K562 (cell line): ENCODE measurements at regions not wholly inside any gene's neighbourhood (a gene's known extent, or its start where the extent isn't known, plus 50 kb on each side); places are given as distances from the start of the nearest gene placed in this dataset.

Experiments used
- CBX3 ChIP-seq, 2 experiments: IDR thresholded peaks; 1 replicate in 1 of 2; 2 replicates in 1 of 2; pipeline ENCODE4 v1.6.1; 2012; ENCODE audit warnings: inconsistent platforms in 2 of 2, low read length in 2 of 2, borderline replicate concordance in 1 of 2, control low read depth in 1 of 2
- CHD4 ChIP-seq: fragments of 200-600 bp; sonication (generic); IDR thresholded peaks from 3 replicates; pipeline ENCODE4 v1.6.1; 2012; ENCODE audit warnings: low read depth, mild to moderate bottlenecking, mixed read lengths, low read length, inconsistent platforms; ENCODE audit not compliant: insufficient read depth, insufficient replicate concordance, poor library complexity, severe bottlenecking
- COPS2 ChIP-seq: fragments of 450-650 bp; conservative IDR thresholded peaks from 2 replicates; pipeline ENCODE4 v1.6.1; 2016; ENCODE audit warnings: mild to moderate bottlenecking, moderate library complexity
- EP400 ChIP-seq: fragments of 450-650 bp; IDR thresholded peaks from 2 replicates; pipeline ENCODE4 v1.6.1; 2017; ENCODE audit warnings: antibody characterized with exemption, mild to moderate bottlenecking, moderate library complexity
- HMGN3 ChIP-seq: IDR thresholded peaks from 2 replicates; pipeline ENCODE4 v1.6.1; 2011; ENCODE audit warnings: borderline replicate concordance, low read depth, mild to moderate bottlenecking, mixed read lengths, low read length; ENCODE audit not compliant: insufficient read length; ENCODE audit errors: extremely low read depth
- NRF1 ChIP-seq, 2 experiments: fragments of 450-650 bp; IDR thresholded peaks in 1 of 2; conservative IDR thresholded peaks in 1 of 2; 2 replicates each; pipeline ENCODE4 v1.6.1; 2014; ENCODE audit warnings: mild to moderate bottlenecking in 2 of 2
- POLR2H ChIP-seq: IDR thresholded peaks from 2 replicates; pipeline ENCODE4 v1.6.1; 2016; ENCODE audit warnings: missing genetic modification characterization, low read depth, mild to moderate bottlenecking, control low read depth, missing compliant biosample characterization, moderate library complexity
- PRPF4 ChIP-seq: fragments of 200-400 bp; formaldehyde crosslinking; IDR thresholded peaks from one replicate; pipeline ENCODE4 v1.6.1; 2017; ENCODE audit warnings: low read length, low read depth, mild to moderate bottlenecking; ENCODE audit not compliant: insufficient read depth, poor library complexity, severe bottlenecking
- RBM25 ChIP-seq: fragments of 200-400 bp; formaldehyde crosslinking; IDR thresholded peaks from 2 replicates; pipeline ENCODE4 v1.6.1; 2018; ENCODE audit warnings: low read length, low read depth, moderate library complexity; ENCODE audit not compliant: severe bottlenecking
- TSC22D4 ChIP-seq: fragments of 450-650 bp; IDR thresholded peaks from 2 replicates; pipeline ENCODE4 v1.6.1; 2016; ENCODE audit warnings: missing genetic modification characterization, missing biosample characterization, control low read depth
- ZNF75A ChIP-seq: fragments of 450-650 bp; formaldehyde crosslinking; IDR thresholded peaks from 2 replicates; pipeline ENCODE4 v1.4.0; 2020; ENCODE audit warnings: mild to moderate bottlenecking
- TF ChIP-seq, protein P1 (sequence below): fragments of 250-450 bp; sonication (Bioruptor Pico); IDR thresholded peaks from 2 replicates; pipeline ENCODE4 v1.8.0; 2022; ENCODE audit warnings: inconsistent platforms
- TF ChIP-seq, protein P2 (sequence below): fragments of 250-450 bp; sonication (Bioruptor Pico); IDR thresholded peaks from 2 replicates; pipeline ENCODE4 v1.4.0; 2020
- TF ChIP-seq, protein P3 (sequence below): fragments of 450-650 bp; IDR thresholded peaks from 2 replicates; pipeline ENCODE4 v1.6.1; 2016; ENCODE audit warnings: missing biosample characterization, missing genetic modification characterization
- TF ChIP-seq, protein P4 (sequence below), 2 experiments: fragments of 450-650 bp in 1 of 2; sonication (generic) in 1 of 2; formaldehyde crosslinking in 1 of 2; IDR thresholded peaks; 2 replicates each; pipeline versions ENCODE4 v1.7.1 to v1.9.0; 2016 to 2022; ENCODE audit warnings: inconsistent platforms in 1 of 2, mild to moderate bottlenecking in 1 of 2, missing genetic modification reagents in 1 of 2

DNA sequence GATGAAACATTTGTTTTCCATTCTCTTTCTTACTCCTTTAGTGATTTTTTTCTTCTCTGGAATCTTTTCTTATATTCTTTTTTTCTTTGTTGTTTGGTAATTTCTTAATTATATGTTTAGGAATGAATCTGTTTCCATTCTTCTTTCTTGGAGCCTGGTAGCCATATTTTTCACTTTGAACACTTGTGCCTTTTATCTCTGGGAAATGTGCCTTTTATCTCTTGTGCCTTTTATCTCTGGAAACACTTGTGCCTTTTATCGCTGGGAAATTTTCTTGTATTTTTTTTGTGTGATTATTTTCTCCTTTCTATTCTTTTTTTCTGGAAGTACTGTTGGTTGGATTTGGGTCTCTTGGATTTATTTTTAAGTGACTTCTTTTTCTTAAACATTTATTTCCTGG lies 118.2 kb downstream of the LEPR start (continued):
- TF ChIP-seq NRF1 (conservative IDR thresholded peaks at IDR 0.05 in 1 of 2, IDR thresholded peaks at IDR 0.05 in 1 of 2) (no peak), PRPF4 (no peak), HMGN3 (no peak), TSC22D4 (tag) (no peak), ZNF75A (no peak), EP400 (peak; percentile 72), CBX3 (IDR thresholded peaks at IDR 0.05; ENCODE audit: borderline replicate concordance in 1 of 2, low read length in 2 of 2) (no peak), RBM25 (no peak), CHD4 (no peak), POLR2H (tag) (peak; percentile 56; the same call in 1 of the 2 replicates), COPS2 (no peak)
- TF ChIP-seq, protein P1, sequence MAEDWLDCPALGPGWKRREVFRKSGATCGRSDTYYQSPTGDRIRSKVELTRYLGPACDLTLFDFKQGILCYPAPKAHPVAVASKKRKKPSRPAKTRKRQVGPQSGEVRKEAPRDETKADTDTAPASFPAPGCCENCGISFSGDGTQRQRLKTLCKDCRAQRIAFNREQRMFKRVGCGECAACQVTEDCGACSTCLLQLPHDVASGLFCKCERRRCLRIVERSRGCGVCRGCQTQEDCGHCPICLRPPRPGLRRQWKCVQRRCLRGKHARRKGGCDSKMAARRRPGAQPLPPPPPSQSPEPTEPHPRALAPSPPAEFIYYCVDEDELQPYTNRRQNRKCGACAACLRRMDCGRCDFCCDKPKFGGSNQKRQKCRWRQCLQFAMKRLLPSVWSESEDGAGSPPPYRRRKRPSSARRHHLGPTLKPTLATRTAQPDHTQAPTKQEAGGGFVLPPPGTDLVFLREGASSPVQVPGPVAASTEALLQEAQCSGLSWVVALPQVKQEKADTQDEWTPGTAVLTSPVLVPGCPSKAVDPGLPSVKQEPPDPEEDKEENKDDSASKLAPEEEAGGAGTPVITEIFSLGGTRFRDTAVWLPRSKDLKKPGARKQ (CRISPR knock-in tag), result no peak
- TF ChIP-seq, protein P2, sequence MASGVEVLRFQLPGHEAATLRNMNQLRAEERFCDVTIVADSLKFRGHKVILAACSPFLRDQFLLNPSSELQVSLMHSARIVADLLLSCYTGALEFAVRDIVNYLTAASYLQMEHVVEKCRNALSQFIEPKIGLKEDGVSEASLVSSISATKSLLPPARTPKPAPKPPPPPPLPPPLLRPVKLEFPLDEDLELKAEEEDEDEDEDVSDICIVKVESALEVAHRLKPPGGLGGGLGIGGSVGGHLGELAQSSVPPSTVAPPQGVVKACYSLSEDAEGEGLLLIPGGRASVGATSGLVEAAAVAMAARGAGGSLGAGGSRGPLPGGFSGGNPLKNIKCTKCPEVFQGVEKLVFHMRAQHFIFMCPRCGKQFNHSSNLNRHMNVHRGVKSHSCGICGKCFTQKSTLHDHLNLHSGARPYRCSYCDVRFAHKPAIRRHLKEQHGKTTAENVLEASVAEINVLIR (CRISPR knock-in tag), result no peak
- TF ChIP-seq, protein P3, sequence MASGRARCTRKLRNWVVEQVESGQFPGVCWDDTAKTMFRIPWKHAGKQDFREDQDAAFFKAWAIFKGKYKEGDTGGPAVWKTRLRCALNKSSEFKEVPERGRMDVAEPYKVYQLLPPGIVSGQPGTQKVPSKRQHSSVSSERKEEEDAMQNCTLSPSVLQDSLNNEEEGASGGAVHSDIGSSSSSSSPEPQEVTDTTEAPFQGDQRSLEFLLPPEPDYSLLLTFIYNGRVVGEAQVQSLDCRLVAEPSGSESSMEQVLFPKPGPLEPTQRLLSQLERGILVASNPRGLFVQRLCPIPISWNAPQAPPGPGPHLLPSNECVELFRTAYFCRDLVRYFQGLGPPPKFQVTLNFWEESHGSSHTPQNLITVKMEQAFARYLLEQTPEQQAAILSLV (tag), result no peak
- TF ChIP-seq, protein P4, sequence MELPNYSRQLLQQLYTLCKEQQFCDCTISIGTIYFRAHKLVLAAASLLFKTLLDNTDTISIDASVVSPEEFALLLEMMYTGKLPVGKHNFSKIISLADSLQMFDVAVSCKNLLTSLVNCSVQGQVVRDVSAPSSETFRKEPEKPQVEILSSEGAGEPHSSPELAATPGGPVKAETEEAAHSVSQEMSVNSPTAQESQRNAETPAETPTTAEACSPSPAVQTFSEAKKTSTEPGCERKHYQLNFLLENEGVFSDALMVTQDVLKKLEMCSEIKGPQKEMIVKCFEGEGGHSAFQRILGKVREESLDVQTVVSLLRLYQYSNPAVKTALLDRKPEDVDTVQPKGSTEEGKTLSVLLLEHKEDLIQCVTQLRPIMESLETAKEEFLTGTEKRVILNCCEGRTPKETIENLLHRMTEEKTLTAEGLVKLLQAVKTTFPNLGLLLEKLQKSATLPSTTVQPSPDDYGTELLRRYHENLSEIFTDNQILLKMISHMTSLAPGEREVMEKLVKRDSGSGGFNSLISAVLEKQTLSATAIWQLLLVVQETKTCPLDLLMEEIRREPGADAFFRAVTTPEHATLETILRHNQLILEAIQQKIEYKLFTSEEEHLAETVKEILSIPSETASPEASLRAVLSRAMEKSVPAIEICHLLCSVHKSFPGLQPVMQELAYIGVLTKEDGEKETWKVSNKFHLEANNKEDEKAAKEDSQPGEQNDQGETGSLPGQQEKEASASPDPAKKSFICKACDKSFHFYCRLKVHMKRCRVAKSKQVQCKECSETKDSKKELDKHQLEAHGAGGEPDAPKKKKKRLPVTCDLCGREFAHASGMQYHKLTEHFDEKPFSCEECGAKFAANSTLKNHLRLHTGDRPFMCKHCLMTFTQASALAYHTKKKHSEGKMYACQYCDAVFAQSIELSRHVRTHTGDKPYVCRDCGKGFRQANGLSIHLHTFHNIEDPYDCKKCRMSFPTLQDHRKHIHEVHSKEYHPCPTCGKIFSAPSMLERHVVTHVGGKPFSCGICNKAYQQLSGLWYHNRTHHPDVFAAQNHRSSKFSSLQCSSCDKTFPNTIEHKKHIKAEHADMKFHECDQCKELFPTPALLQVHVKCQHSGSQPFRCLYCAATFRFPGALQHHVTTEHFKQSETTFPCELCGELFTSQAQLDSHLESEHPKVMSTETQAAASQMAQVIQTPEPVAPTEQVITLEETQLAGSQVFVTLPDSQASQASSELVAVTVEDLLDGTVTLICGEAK (IDR thresholded peaks at IDR 0.05), result peak; percentile 48
- TF ChIP-seq, protein P4 (CRISPR knock-in tag; IDR thresholded peaks at IDR 0.05), result no peak
